Right cardiac atrium (tissue), 5 donors: ENCODE measurements at regions not wholly inside any gene's neighbourhood (a gene's known extent, or its start where the extent isn't known, plus 50 kb on each side); places are given as distances from the start of the nearest gene placed in this dataset.

Experiments used
- ATAC-seq, 2 donors: fragments of 200-7000 bp; cut with Tn5 transposase; one replicate each; pipeline versions ENCODE4 v1.8.0 to v1.9.1; 2020; ENCODE audit warnings: moderate library complexity in 2 of 2, mild to moderate bottlenecking in 1 of 2
- DNase-seq, 3 donors: peaks; one replicate each; pipeline ENCODE4 v3.0.0-alpha.2; 2020
- H3K27ac ChIP-seq: one replicate; pipeline ENCODE4 v1.5.1; 2013; ENCODE audit warnings: mild to moderate bottlenecking, low read length, control low read depth, moderate library complexity
- H3K27me3 ChIP-seq: one replicate; pipeline ENCODE4 v1.6.1; 2013; ENCODE audit not compliant: control insufficient read depth, insufficient read depth
- H3K4me1 ChIP-seq: one replicate; pipeline ENCODE4 v1.6.1; 2013; ENCODE audit warnings: low read length; ENCODE audit not compliant: control insufficient read depth, insufficient read depth
- H3K4me3 ChIP-seq: one replicate; pipeline ENCODE4 v1.5.1; 2013; ENCODE audit warnings: low read length, control low read depth
- H3K9me3 ChIP-seq: one replicate; pipeline ENCODE4 v1.6.1; 2013; ENCODE audit warnings: low read length; ENCODE audit not compliant: control insufficient read depth
- WGBS: extraction: QIAGEN DNeasy Blood & Tissue Kit; methylation state at CpG from one replicate; pipeline ENCODE4 v1.1.7; 2013; 5-methylcytosine and 5-hydroxymethylcytosine counted together
- intact Hi-C, 4 donors: fragments of 100-400 bp; cut with DNase I; formaldehyde crosslinking; loops; one replicate each; pipeline versions ENCODE4 v1.11.0 to v1.14.0; 2022 to 2023
- donor health status: healthy with polysubstance abuse.
- donor health status: DM: no; HTN: yes; CAD: no.
- donor health status: DM: no; HTN: no; CAD: no.
- donor health status: DM: no; HTN: yes; CAD: no; lungs with severe emphysema.
- donor health status: DM: yes; HTN: yes; CAD: no.

DNA sequence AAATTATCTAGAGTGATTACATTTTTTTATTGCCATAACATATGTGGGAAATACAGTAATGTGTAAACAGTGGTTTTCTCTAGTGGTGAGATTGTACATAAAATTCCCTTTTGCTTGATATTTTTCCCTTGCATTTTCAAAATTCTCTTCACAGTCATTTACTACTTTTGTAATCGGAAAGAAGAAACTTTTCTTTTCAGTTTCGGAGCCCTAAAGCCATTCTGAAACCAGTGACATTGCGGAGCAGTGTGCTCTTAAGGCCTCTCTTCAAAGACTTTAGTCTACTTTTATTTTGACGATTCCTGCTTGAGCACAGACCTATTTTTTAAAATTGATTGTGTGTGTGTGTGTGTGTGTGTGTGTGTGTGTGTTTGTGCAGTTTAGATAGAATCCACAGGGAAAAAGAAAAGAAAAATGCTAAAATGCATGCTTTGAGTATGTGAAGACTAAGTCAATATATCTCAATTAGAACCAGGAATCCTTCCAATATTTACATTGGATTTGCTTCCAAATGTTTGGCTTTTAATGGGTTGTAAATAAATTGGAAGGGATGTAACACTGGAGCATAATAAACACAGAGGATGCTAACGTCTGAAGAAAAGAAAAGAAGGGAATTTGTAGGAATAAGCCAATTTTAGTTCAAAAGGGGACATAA lies 357.4 kb downstream of the RND3 start:
- Histone ChIP-seq H3K9me3 (no peaks in the 10 kb centered on the region), H3K4me1 (no peaks in the 10 kb centered on the region), H3K27me3 (no peaks in the 10 kb centered on the region), H3K4me3 (no peak overlapping the region), H3K27ac (no peak overlapping the region)
- ATAC-seq (no peak), DNase-seq (no peak)
- intact Hi-C loops: no loop called here
- WGBS: 75% methylated on average over 5 of the region's 5 CpGs

DNA sequence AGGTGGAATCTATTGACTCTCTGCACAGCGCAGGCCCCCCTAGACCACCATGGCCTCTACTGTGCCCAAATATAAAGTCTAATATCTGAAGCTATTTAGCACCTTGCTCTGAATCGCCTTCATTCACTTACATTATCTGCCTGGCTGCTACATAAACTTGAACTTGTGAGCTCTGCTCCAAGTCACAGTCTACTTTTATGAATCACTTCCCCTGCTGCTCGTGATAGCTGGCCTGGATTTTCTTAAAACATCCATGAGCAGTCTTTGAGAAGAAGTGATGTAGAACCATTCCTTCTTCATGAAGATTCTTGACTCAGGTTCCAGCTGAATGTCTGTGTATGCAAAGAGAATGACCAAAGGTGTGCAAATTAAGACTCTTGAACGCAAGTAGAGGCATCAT lies 359.5 kb downstream of the RND3 start:
- DNase-seq: no peak
- 61% methylated on average over 4 of the region's 4 CpGs for WGBS
- intact Hi-C loops: no loop called here

DNA sequence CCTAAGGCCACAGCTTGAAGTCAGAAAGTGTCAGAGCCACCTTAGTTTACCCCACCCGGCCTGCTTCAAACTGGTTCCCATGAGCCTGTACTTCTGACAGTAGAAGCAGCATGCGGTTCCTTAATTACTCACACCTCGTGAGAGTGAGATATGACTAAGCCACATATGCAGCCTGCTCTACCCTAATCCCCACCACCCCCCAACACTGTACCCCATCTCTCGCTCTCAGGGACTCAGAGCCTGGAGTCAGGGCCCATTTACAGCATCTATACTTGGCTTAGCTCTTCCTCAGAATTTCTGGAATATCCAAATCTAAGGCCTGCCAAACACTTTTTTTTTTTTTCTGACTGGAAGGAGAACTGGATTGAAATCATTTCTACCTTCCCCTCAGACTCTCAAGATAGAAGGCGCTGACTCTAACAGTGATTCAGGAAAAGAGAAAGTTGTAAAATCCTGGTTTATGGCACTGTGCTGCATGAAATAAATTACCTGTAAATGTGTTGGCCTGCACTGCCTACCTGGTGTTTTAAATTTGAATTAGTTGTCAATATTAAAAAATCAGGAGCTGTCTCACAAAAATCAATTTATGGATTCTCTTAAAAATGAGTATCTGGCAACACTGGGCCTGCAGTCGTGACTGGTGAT lies 360.0 kb downstream of the RND3 start:
- intact Hi-C loops: no loop called here
- 84% methylated on average over 6 of the region's 6 CpGs for WGBS
- DNase-seq: no peak

More for the DNA sequence above, 359.5 kb downstream of the RND3 start:
- no peak overlapping the region for H3K27ac ChIP-seq
- H3K9me3 ChIP-seq: no peaks in the 10 kb centered on the region
- H3K4me1 ChIP-seq: no peaks in the 10 kb centered on the region
- no peak for ATAC-seq
- no peak overlapping the region for H3K4me3 ChIP-seq
- H3K27me3 ChIP-seq: no peaks in the 10 kb centered on the region

DNA sequence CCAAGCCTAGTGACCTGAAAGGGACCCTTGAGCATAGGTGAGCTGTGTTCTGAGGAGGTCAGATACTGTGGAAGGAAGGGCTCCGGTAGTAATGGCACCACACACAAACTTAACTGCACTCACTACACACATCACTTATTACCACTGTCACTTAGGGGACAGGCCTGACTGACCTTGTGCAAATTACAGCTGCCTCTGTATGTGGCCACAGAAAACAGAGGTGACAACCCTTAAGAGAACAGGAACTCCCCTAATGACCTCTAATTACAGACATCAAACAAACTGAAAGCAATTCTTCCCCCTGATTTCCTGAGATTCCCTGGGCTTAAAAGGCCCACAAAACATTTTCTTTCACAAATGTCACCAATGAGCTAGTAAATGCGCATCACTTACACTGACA lies 360.6 kb downstream of the RND3 start:
- Histone ChIP-seq H3K27me3 (no peaks in the 10 kb centered on the region), H3K27ac (no peak overlapping the region), H3K4me1 (no peaks in the 10 kb centered on the region), H3K9me3 (no peaks in the 10 kb centered on the region), H3K4me3 (no peak overlapping the region)
- DNase-seq (no peak), ATAC-seq (no peak)
- intact Hi-C loops: no loop called here
- WGBS: 81% methylated on average over 2 of the region's 2 CpGs

More for the DNA sequence above, 360.0 kb downstream of the RND3 start:
- Histone ChIP-seq H3K27me3 (no peaks in the 10 kb centered on the region), H3K9me3 (no peaks in the 10 kb centered on the region), H3K27ac (no peak overlapping the region), H3K4me3 (no peak overlapping the region), H3K4me1 (no peaks in the 10 kb centered on the region)
- ATAC-seq: no peak

DNA sequence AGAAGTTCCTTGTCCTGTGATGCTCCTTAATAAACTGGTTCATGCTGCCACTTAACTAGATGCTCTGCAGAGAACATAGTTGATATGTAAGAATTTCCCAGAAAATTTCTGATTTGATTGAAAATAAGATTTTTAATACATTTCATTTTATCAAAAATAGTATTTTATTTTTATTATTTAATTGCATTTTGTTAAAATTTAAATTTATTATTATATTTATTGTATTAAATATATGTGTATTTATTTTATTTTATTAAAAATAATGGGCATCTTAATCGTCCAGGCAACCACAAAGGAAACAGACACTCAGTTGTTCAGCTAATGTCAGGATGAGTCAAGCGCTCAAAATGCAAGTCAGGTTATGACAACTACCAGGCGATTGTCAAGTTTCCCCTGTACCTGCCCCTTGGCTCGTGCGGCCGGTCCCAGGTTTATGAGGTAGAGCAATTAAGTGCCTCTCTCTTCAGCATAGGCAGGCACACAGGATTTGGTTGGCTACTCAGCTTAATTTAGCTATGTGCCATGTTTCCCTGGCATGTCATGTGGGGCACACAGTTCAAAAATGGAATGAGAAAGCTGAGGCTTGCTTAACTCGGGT lies 361.2 kb downstream of the RND3 start:
- DNase-seq: no peak
- no peak overlapping the region for H3K4me3 ChIP-seq
- no peaks in the 10 kb centered on the region for H3K9me3 ChIP-seq
- ATAC-seq: no peak
- H3K27ac ChIP-seq: no peak overlapping the region
- 91% methylated on average over 7 of the region's 7 CpGs for WGBS
- intact Hi-C loops: no loop called here
- no peaks in the 10 kb centered on the region for H3K4me1 ChIP-seq
- no peaks in the 10 kb centered on the region for H3K27me3 ChIP-seq

DNA sequence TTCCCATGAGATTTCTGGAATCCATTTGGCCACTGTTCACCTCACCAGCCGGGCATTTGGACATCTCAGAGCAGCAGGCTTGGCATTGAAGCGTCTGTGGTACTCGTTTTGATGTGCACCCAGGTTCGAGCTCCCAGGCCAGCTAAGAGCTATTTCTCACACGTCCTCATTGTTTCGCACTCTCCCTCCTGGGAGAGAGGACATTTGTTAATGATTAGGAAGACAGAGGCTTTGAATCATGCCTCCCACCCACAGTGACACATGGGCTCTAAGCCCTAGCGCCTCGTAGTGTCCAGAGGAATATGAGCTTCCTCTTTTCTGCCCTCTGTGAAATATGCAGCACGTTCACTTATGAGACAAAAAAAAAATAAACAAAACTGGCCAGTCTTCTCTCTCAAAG lies 361.8 kb downstream of the RND3 start:
- Histone ChIP-seq H3K9me3 (no peaks in the 10 kb centered on the region), H3K27ac (no peak overlapping the region), H3K4me3 (no peak overlapping the region), H3K4me1 (no peaks in the 10 kb centered on the region), H3K27me3 (no peaks in the 10 kb centered on the region)
- intact Hi-C loops: no loop called here
- DNase-seq (no peak), ATAC-seq (no peak)
- WGBS: 52% methylated on average over 9 of the region's 9 CpGs

DNA sequence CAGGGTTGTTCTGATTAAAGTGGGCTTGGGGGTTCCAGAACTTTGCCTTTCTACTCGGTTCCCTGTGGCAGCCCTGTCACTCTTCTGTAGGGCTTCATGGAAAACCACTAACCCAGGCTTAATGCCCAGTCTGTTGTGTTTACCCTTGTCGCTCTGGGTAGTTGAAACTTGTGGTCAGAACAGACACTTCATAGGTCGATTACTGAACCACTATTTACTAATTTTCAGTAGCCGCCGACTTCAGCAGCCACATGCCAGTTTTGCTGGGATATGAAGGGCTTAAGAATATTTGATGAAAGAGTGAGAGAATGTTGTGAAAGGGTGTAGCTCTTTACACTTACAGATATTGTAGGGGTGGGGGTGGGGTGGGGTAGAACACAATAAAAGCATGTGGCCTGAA lies 362.3 kb downstream of the RND3 start:
- ATAC-seq: no peak
- intact Hi-C loops: no loop called here

DNA sequence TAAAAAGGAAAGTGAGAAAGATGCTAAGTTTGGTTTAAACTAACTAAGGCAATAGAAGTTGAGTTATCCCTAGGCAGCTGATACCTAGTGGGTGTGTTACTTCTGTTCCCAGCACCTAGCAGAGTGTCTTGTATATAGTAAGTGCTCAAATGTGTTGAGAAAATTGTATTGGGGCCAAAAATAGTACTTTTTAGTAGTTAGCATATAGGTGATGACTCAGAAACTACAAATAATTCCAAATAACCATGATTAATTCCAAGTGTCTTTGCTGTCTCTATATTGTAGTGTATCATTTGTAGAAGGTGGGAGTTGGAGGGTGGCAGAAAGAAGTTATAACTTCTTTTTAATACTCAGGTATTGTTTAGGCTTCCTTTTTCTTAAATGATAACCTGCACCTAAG lies 362.7 kb downstream of the RND3 start:
- ATAC-seq (no peak), DNase-seq (no peak)
- Histone ChIP-seq H3K9me3 (no peaks in the 10 kb centered on the region), H3K4me1 (no peaks in the 10 kb centered on the region), H3K4me3 (no peak overlapping the region), H3K27ac (no peak overlapping the region), H3K27me3 (no peaks in the 10 kb centered on the region)
- intact Hi-C loops: no loop called here

More for the DNA sequence above, 362.3 kb downstream of the RND3 start:
- H3K27me3 ChIP-seq: no peaks in the 10 kb centered on the region
- no peaks in the 10 kb centered on the region for H3K9me3 ChIP-seq
- H3K4me3 ChIP-seq: no peak overlapping the region
- H3K27ac ChIP-seq: no peak overlapping the region
- DNase-seq: no peak
- 95% methylated on average over 5 of the region's 5 CpGs for WGBS
- H3K4me1 ChIP-seq: no peaks in the 10 kb centered on the region

DNA sequence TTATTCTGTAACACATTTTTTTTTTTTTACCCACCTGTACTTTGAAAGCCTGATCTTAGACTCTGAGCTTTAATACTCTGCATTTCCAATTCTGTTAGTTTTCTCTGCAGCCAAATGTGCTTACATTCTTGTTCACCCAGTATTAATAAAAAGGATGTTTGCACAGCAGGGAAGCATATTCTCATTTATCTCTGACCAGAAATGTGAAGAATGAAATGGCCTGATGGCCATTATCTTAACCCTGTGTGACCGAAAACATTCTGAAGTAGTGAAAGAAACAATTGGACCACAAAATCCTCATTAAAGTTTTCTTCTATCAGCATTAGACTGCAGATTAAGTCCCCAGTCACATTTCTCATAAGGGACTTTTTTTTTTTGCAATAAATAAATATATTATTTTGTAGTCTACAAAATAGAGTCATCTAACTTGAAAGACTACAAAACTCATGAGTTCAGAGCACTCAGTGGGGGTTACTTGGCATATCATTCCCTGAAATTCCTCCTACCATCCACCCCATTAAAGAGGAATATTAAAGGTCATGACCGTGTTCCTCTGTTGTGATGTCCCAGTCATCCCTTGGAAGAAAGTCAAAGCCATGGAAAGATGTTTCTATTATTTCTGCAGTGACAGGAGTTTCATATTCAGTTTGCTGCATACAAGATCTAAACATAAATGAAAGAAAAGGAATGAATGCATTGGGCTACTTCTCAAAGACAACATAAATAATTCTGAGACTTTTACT lies 364.4 kb downstream of the RND3 start:
- 61% methylated on average over 2 of the region's 2 CpGs for WGBS
- H3K4me1 ChIP-seq: no peaks in the 10 kb centered on the region
- no peak overlapping the region for H3K27ac ChIP-seq
- no peak for ATAC-seq
- no peaks in the 10 kb centered on the region for H3K27me3 ChIP-seq
- intact Hi-C loops: no loop called here
- no peak for DNase-seq
- no peak overlapping the region for H3K4me3 ChIP-seq
- no peaks in the 10 kb centered on the region for H3K9me3 ChIP-seq

DNA sequence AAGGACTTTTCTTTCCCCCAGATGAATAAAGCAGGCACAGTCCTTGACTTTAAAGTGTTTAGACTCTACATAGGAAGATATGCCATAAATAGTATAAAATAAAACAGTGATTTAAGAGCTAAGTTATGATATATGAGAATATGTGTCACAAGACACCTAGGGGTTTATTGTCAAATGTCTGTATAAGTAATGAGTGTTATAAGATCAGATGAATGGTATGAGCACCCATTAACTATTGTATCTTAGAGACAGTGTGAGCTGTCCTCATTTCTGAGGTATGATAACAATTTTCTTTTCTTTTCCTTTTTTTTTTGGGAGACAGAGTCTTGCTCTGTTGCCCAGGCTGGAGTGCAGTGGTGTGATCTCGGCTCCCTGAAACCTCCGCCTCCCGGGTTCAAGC lies 365.3 kb downstream of the RND3 start:
- intact Hi-C loops: no loop called here
- Histone ChIP-seq H3K4me1 (no peaks in the 10 kb centered on the region), H3K27ac (no peak overlapping the region), H3K27me3 (no peaks in the 10 kb centered on the region), H3K4me3 (no peak overlapping the region), H3K9me3 (no peaks in the 10 kb centered on the region)
- 97% methylated on average over 3 of the region's 3 CpGs for WGBS
- ATAC-seq (no peak), DNase-seq (no peak)

DNA sequence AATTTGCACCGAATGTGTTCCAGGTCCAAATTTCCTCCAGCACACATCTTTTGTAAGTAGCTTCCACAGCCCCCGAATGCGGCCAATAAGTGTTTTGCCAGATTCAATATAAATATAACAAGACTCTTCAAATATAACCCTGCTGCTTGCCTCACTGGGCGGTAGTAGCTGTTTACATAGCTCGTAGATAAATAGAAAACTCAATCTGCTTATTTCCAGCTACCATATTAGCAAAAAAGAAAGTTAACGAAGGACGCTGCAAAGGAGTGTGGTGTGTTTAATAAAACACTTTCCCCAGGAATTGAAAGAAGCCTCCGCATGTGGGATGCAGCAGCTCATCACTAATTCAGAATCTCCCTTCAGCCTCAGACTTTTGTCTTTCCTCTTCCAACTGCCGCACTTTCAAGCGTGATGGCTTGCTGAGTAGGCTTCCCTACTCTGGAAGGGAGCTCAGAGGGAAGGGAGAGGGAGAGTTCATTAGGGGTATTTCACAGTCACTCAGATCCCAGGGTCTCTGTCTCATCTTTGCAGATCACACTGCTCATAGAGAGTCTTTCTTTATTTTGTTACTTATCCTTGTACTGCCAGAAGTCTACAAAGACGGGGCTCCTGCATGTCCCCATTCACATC lies 367.0 kb downstream of the RND3 start:
- Histone ChIP-seq H3K27me3 (no peaks in the 10 kb centered on the region), H3K4me1 (no peaks in the 10 kb centered on the region), H3K27ac (no peak overlapping the region), H3K9me3 (no peaks in the 10 kb centered on the region), H3K4me3 (no peak overlapping the region)
- WGBS: 63% methylated on average over 11 of the region's 11 CpGs
- ATAC-seq (no peak), DNase-seq (no peak)
- intact Hi-C loops: no loop called here
